Endothelial cell (in vitro differentiated cells): ENCODE measurements at regions not wholly inside any gene's neighbourhood (a gene's known extent, or its start where the extent isn't known, plus 50 kb on each side); places are given as distances from the start of the nearest gene placed in this dataset.

Experiments used
- DNase-seq: peaks from one replicate; pipeline ENCODE4 v3.0.0; 2021; ENCODE audit warnings: low spot score
- H3K27ac Mint-ChIP-seq: one replicate; pipeline ENCODE4 v1.8.0; 2021; ENCODE audit warnings: mixed read lengths, inconsistent platforms; ENCODE audit not compliant: unreplicated experiment
- H3K27me3 Mint-ChIP-seq: one replicate; pipeline ENCODE4 v1.8.0; 2021; ENCODE audit warnings: mild to moderate bottlenecking, moderate library complexity, mixed read lengths, inconsistent platforms; ENCODE audit not compliant: unreplicated experiment
- H3K36me3 Mint-ChIP-seq: one replicate; pipeline ENCODE4 v1.8.0; 2021; ENCODE audit warnings: mild to moderate bottlenecking, low read depth, mixed read lengths, inconsistent platforms; ENCODE audit not compliant: unreplicated experiment
- H3K4me1 Mint-ChIP-seq: one replicate; pipeline ENCODE4 v1.8.0; 2021; ENCODE audit warnings: mild to moderate bottlenecking, mixed read lengths, inconsistent platforms; ENCODE audit not compliant: unreplicated experiment
- H3K4me3 Mint-ChIP-seq: one replicate; pipeline ENCODE4 v1.8.0; 2021; ENCODE audit warnings: mild to moderate bottlenecking, mixed read lengths, inconsistent platforms; ENCODE audit not compliant: unreplicated experiment
- H3K9me3 Mint-ChIP-seq: one replicate; pipeline ENCODE4 v1.8.0; 2021; ENCODE audit warnings: mixed read lengths, inconsistent platforms; ENCODE audit not compliant: unreplicated experiment
- CTCF ChIP-seq: fragments of 200-600 bp; sonication (generic); IDR thresholded peaks from one replicate; pipeline ENCODE4 v1.5.0; 2021; ENCODE audit warnings: antibody characterized with exemption; ENCODE audit not compliant: unreplicated experiment

- H3K4me3 Mint-ChIP-seq = no peak overlapping the region
- no peaks in the 10 kb centered on the region for H3K36me3 Mint-ChIP-seq
- H3K4me1 Mint-ChIP-seq = no peaks in the 10 kb centered on the region
- no peak for TF ChIP-seq CTCF
- H3K27me3 Mint-ChIP-seq = peaks cover 3% of the 10 kb centered on the region
- no peaks in the 10 kb centered on the region for H3K9me3 Mint-ChIP-seq
- DNase-seq = no peak
- H3K27ac Mint-ChIP-seq = no peak overlapping the region
These were observed 102.6 kb upstream of the GIMD1 start for GRCh38 chr4:106471151-106471550.

- Mint-ChIP-seq H3K27ac (no peak overlapping the region), H3K36me3 (no peaks in the 10 kb centered on the region), H3K27me3 (no peaks in the 10 kb centered on the region), H3K4me3 (no peak overlapping the region), H3K9me3 (no peaks in the 10 kb centered on the region), H3K4me1 (no peaks in the 10 kb centered on the region)
- no peak for DNase-seq
- no peak for TF ChIP-seq CTCF
These were observed 95.0 kb upstream of the GIMD1 start for GRCh38 chr4:106463622-106464021.

- no peaks in the 10 kb centered on the region for H3K9me3 Mint-ChIP-seq
- DNase-seq = no peak
- TF ChIP-seq CTCF = no peak
- H3K27ac Mint-ChIP-seq = no peak overlapping the region
- H3K36me3 Mint-ChIP-seq = no peaks in the 10 kb centered on the region
- no peak overlapping the region for H3K4me3 Mint-ChIP-seq
- no peaks in the 10 kb centered on the region for H3K27me3 Mint-ChIP-seq
- H3K4me1 Mint-ChIP-seq = no peaks in the 10 kb centered on the region
These were observed 86.0 kb upstream of the GIMD1 start for GRCh38 chr4:106454581-106454980.

- H3K36me3 Mint-ChIP-seq = no peaks in the 10 kb centered on the region
- DNase-seq = no peak
- no peak overlapping the region for H3K27ac Mint-ChIP-seq
- TF ChIP-seq CTCF = no peak
- H3K9me3 Mint-ChIP-seq = no peaks in the 10 kb centered on the region
- H3K4me3 Mint-ChIP-seq = no peak overlapping the region
- H3K27me3 Mint-ChIP-seq = no peaks in the 10 kb centered on the region
- H3K4me1 Mint-ChIP-seq = no peaks in the 10 kb centered on the region
These were observed 85.4 kb upstream of the GIMD1 start for GRCh38 chr4:106454021-106454420.

GRCh38 chr4:106451091-106451490, 82.5 kb upstream of the GIMD1 start:
- Mint-ChIP-seq H3K36me3 (peaks cover 6% of the 10 kb centered on the region), H3K9me3 (peaks cover 7% of the 10 kb centered on the region), H3K27ac (no peak overlapping the region), H3K4me1 (no peaks in the 10 kb centered on the region), H3K27me3 (no peaks in the 10 kb centered on the region), H3K4me3 (no peak overlapping the region)
- TF ChIP-seq CTCF = no peak
- no peak for DNase-seq
